ENCODE measurements at regions not wholly inside any gene's neighbourhood (a gene's known extent, or its start where the extent isn't known, plus 50 kb on each side); places are given as distances from the start of the nearest gene placed in this dataset.
"Not testable (repeated sequence)": the region's sequence is repeated elsewhere in the genome, so short reads cannot be mapped to it uniquely, and the experiment has no call there.

DNA sequence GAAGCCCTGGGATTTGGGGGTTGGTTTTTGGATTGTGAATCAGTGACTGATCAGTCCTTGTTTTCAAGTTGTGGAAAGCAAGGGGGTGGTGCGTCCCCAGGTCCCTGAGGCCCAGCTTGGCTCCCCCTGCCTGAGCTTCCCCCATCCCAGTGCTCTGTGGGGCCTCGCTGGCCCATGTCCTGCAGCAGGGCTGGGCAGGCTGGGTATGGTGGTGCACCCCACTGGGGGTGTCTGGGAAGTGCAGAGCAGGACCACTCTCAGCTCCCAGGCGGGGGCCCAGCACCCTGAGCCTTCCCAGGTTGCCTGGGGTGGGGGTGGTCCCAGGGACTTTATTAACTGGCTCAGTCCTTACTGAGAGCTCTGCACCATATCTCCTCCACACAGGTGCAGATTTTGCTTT is 483.3 kb downstream of the TUBA3C start:
- TF ChIP-seq, protein P1, sequence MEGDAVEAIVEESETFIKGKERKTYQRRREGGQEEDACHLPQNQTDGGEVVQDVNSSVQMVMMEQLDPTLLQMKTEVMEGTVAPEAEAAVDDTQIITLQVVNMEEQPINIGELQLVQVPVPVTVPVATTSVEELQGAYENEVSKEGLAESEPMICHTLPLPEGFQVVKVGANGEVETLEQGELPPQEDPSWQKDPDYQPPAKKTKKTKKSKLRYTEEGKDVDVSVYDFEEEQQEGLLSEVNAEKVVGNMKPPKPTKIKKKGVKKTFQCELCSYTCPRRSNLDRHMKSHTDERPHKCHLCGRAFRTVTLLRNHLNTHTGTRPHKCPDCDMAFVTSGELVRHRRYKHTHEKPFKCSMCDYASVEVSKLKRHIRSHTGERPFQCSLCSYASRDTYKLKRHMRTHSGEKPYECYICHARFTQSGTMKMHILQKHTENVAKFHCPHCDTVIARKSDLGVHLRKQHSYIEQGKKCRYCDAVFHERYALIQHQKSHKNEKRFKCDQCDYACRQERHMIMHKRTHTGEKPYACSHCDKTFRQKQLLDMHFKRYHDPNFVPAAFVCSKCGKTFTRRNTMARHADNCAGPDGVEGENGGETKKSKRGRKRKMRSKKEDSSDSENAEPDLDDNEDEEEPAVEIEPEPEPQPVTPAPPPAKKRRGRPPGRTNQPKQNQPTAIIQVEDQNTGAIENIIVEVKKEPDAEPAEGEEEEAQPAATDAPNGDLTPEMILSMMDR (IDR thresholded peaks at IDR 0.05): not testable (repeated sequence)
- TF ChIP-seq EP300, POLR2A (IDR thresholded peaks at IDR 0.05): not testable (repeated sequence)
